Stimulated activated CD8-positive, alpha-beta memory T cell treated with anti-CD3 and anti-CD28 coated beads, Interleukin-12 subunit alpha, Interleukin-12 subunit beta, amount 100 ng/mL, for 4 hours (primary cell): ENCODE measurements at regions not wholly inside any gene's neighbourhood (a gene's known extent, or its start where the extent isn't known, plus 50 kb on each side); places are given as distances from the start of the nearest gene placed in this dataset.
"Not testable (repeated sequence)": the region's sequence is repeated elsewhere in the genome, so short reads cannot be mapped to it uniquely, and the experiment has no call there.

ENCODE experiments used
- DNase-seq: peaks from one replicate; pipeline ENCODE4 v3.0.0-alpha.2; 2020; ENCODE audit warnings: low read depth

DNA sequence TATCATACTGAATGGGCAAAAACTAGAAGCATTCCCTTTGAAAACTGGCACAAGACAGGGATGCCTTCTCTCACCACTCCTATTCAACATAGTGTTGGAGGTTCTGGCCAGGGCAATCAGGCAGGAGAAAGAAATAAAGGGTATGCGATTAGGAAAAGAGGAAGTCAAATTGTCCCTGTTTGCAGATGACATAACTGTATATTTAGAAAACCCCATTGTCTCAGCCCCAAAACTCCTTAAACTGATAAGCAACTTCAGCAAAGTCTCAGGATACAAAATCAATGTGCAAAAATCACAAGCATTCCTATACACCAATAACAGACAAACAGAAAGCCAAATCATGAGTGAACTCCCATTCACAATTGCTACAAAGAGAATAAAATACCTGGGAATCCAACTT is 52.5 kb upstream of the CCDC71L start:
- not testable (repeated sequence) for DNase-seq

DNA sequence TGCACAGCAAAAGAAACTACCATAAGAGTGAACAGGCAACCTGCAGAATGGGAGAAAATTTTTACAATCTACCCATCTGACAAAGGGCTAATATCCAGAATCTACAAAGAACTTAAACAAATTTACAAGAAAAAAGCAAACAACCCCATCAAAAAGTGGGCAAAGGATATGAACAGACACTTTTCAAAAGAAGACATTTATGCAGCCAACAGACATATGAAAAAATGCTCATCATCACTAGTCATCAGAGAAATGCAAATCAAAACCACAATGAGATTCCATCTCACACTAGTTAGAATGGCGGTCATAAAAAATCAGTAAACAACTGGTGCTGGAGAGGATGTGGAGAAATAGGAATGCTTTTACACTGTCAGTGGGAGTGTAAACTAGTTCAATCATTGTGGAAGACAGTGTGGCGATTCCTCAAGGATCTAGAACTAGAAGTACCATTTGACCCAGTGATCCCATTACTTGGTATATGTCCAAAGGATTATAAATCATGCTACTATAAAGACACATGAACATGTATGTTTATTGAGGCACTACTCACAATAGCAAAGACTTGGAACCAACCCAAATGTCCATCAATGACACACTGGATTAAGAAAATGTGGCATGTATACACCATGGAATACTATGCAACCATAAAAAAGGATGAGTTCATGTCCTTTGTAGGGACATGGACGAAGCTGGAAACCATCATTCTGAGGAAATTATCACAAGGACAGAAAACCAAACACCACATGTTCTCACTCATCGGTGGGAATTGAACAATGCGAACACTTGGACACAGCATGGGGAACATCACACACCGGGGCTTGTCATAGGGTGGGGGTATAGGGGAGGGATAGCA is 53.9 kb upstream of the CCDC71L start:
- DNase-seq: not testable (repeated sequence)

DNA sequence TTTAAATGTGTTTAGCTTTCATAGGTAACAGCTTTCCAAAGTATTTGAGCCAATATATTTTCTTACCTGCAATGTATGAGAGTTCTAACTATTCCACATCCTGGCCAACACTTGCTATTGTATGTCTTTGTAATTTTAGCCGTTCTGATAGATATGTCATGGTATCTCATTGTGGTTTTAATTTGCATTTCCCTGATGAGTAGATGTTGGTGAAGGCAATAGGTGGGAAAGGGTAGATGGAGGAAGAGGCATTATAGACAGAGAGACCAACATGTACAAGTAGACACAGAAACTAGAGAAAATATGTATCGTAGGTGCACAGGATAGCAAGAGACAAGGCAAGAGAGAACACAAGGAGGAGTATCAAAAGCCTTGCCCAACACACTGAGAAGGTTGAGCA is 54.8 kb upstream of the CCDC71L start:
- no peak for DNase-seq

DNA sequence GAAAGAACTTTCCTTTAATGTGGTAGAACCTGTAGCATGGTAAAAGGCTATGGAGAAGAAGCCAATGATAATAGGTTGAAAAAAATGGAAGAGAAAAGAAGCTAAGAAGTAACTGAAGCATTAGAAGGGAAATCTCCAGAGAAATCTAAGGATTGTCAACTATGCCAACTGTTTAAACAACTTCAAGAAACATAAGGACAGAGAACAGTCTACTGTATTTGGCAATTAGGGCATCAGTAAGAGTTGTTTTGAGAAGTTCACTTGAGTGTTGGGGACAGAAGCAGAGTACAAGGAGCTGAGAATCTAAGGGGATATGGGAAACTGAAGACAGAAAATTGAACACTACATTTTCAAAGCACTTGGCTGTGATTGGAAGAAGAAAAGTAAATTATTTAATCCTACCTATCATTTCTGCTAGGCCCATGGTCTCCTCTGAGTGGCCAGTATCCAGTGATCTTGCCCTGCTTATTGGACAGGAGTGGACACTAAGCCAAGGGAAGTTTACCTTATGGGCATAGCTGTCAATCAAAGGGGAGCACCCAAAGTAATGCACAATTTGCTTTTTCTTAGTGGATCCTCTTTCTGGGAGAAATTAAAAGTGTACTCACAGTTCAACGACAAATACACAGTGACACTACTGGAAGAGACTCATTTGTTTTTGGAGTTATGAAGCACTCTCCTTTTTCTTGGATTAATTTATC is 56.4 kb upstream of the CCDC71L start:
- DNase-seq: no peak

DNA sequence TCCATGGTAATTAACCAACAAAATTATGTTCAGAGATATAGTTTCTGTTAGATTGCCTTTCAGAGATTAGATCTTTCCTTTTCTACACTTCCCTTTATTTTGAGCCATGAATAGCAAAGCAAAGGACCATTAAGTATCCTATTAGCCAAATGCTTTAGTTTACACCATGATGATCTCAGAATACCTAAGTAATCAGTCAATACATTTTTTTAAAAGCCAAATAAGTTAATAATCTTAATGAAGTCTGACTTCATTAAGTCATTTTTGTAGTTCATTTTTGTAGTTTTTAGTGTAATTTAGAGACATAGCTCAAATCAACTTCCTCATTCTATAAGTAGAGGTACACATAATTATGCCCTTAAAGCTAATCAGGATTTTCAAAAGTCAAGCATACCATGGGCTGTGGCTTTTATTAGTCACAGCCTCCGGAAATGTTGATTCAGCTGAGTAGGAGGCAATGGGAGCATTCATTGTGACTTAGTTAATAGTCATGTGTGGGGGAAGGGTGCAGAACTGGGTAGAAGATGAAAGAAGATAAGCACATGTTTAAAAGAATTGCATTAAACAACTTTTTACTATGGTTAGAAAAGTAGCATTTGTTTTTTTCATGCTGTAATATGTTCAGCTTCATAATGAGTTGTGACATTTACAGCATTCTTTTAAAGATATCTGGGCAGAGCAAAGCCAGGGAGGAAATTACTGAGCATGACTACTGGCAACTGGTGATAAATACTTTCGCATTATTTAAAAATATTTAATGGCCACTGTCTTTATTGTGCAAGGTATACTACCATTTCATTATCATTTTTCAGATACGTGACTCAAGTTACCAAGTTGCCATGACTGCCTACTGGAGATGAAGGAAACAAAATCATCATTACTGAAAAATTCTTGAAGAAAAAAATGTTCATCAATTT is 57.3 kb upstream of the CCDC71L start:
- DNase-seq: peak; percentile 50

DNA sequence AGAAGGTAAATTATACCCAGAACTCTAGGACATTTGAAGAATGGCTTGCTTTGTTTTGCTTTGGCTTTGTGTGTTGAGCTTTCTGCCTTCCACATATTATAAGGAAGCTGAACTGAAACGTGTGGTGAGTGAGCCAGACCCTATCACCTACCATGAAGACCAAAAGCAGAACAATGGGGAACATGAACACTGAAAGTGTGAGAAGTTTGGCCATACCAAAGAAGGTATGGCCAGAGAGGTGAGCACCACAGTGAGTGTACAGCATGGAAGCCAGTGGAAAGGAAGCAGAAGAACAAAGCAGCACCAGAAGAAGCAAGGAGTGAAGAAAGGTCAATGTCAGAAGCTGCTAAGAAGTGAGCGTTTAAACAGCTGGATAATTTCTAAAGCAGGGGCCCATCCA is 59.7 kb upstream of the CCDC71L start:
- no peak for DNase-seq

DNA sequence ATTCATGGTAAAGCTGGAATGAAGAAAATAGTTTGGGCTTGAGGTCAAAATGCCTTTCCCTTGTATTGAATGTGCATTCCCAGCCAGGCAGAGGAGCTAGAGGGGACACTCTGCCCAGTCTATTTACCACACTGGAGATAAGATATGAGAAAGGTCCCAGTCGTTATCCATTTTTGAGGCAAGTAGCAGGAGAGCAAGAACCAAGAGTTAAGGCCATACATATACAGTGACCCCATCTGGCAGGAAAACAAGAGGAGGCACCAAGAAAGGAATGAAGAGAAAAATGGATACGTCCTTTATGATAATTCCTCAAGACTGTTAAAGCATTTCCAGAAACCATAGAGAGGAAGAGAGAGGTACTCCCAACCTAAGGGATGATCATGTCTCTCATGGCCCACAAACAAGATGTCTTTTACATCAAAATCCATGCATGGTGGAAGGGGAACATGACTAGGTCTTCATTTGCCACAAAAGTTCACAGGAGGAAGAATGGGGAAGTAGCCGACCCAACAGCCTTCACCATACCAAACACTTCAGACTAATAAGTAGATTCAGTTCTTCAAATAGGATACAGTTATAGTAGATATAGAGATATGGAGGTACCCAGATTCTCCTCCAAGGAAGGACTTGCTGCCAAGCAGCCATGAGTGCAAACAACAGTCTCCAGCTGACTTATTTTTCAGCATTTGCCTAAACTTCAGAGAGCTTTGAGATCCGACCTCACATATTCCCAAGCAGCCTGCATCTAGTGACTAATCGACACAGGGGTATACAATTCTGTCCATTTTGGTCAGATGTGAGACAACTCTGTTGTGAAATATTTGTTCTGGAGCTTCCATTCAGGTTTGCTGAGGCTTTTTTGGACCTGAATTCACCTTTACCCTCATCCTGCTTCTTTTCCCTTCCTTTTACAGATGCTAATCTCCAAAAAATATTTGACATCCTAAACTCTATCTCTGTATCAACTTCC is 61.1 kb upstream of the CCDC71L start:
- DNase-seq: no peak

DNA sequence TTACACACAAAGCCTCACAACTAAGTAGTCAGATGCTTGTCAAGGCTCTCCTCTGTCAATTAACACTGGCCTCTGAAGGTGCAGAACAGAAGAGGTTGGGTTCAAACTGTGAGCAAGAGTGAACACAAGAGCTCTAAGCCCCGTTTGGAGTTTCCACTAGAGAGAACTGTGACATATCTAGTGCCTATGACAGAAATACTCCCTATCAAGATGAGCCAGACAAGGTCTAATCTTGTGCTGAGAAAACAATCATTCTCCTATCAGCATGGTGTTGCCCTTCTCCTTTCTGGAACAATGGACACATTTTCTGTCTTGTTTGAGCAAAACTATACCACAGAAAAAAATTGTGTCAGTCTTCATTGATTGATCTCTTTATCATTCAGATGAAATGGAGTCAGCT is 62.4 kb upstream of the CCDC71L start:
- no peak for DNase-seq

DNA sequence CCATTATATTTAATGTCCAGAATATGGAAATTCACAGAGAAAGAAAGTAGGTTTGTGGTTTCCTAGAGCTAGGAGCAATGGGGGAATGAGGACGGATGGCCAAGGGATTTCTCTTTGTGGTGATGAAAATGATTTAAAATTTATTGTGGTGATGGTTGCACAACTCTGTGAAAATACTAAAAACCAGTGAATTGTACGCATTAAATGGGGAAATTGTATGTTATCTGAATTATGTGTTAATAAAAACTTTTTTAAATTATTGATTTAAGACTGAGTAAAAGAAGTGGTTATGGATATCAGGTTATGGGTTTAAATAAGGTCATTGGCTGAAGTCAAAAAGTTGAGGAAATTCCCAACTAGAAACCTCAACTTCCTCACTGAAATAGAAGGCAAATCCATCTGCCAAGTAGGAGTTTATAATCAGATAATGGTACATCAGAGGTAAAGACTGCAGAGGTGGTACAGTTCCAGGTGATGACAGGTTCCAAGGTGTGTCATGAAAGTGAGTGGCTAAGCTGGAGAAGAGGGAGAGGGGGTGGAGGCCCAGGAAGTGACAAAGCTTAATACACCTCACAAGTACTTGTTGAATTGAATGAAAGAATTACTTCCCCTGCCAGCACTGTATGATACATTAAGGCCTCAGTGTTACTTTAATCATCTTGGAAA is 68.9 kb upstream of the CCDC71L start:
- no peak for DNase-seq

DNA sequence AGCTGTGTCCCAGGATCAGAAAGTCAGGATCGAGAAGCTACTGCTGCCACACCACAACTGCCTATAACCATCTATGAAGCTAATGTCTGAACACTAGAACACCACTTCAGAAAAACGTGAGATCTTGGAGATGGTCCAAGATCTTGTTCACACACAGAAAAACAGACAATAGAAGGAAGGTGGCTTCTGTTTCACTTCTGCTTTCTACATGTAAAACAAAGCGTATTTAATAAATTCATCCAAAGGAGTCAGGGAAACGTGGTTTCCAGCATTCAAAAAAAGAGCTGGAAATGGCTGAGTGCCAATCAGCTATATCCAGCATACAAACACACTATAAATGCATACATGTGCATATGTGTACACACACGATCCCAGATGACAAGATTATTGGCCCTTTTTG is 70.2 kb upstream of the CCDC71L start:
- DNase-seq: no peak

DNA sequence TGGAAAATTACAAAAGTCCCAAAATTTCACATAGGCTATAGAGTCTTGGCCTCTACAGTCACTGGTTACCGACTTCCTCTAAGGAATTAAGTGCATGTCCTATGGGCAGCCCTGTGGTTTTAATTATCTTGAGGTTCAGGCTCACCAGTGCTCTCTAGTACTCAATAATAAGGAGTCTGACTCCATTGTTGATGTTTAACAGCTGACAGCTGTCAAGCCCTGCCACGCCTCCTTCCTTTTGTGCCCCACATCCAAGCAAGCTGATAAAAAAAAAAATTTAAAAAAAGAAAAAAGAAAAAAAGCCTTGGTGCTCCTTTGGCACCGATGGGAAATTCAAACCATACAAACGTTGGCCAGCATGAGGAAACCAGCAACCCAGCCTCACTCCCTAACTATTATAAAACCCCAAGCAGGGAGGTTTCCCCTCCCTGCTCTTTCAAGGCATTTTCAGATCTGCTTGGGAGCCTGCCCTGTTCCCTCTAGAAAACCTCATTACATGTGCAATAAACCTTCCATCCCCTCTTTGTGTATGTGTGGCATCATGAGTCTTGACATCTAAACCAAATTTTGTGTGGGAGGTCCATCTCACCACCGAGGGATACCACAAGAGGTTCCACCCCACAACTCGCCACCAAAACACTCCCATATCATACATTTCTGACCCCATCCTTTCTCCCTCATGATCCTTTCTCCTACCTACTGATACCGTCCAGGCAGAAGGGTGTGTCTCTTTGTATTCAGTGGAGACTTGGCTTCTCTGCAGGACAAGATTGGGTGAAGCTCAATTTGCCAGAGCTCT is 70.9 kb upstream of the CCDC71L start:
- DNase-seq: no peak

DNA sequence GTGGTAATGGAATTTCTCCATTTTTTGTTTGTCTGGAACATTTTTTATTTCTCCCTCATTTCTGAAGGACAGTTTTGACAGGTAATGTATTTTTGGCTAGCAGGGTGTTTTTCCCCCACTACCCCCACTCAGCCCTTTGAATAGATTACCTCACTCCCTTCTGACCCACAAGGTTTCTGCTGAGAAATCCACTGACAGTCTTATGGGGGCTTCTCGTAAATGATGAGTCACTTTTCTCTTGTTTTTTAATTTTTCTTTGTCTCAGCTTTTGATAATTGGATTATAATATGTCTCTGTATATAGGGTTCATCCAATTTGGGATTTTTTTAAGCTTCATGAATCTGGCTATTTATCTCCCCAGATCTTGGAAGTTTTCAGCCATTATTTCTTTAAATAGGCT is 74.7 kb upstream of the CCDC71L start:
- DNase-seq: no peak

DNA sequence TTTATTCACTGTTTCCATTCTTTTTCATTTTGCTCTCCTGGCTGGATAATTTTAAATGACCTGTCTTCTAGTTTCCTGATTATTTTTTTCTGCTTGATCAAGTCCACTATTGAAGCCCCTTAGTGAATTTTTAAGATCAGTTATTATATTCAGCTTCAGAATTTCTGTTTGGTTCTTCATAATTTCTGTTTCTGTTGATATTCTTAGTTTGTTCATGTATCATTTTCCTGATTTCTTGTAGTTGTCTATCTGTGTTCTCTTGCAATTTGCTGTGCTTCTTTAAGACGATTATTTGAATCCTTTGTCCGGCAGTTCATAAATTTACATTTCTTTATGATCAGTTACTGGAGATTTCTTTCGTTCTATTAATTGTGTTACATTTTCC is 75.2 kb upstream of the CCDC71L start:
- no peak for DNase-seq

DNA sequence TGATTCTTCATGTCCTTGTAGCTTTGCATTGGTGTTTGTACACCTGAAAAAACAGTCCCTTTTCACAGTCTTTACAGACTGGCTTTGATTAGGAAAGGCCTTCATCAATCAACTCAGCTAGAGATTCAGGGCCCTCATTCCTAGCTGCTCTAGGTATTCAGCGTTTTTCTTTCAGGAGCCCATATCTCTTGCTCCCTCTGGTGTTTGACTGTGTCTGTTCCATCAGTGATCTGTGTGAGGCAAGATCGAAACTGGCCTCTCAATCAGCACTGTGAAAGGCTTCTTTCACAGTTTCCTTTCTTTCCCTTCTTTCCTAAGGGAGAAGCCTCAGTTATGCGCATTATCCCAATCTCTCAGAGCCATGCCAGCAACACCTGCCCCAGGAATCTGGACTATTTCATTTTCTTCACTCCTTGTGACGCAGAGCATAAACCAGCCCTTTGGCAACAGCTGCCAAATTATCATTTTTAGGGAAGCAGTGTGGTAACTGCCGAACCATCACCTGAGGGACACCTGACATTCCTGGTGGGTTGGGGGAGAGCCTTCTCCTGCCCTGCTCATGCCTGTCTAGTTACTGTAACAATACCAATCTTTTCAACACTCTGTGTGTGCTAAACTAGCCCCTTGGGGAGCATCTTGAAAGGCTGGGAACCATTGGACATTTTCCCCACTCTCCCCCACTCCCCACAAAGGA is 75.7 kb upstream of the CCDC71L start:
- no peak for DNase-seq

DNA sequence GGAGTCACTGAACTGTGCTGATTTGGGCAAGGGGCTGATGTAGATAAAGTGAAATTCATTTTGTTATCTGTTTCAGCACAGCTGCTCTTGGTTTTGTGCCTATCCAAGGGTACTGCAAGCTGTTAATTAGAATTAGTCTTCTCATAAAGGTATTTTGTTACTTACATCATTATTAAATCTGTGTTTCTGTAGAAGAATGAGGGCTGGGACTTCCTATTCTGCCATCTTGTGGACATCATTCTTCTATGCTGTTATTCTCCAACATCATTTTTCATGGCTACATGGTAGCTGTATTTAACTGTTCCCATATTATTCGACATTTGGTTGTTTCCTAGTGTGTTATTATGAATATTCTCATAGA is 76.2 kb upstream of the CCDC71L start:
- no peak for DNase-seq

DNA sequence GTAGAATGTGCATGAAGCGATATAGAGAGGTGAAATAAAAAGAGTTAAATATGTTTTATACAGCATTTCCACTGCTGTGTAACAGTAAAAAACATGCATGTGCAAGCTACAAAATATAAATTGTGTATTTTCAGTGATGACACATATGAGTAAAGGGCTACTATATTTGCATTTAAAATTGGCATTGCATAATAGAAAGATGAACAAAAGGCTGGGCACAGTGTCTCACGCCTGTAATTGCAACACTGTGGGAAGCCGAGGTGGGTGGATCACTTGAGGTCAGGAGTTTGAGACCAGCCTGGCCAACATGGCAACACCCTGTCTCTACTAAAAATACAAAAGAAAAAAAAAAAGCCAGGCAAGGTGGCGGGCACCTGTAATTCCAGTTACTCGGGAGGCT is 79.8 kb upstream of the CCDC71L start:
- DNase-seq: no peak

DNA sequence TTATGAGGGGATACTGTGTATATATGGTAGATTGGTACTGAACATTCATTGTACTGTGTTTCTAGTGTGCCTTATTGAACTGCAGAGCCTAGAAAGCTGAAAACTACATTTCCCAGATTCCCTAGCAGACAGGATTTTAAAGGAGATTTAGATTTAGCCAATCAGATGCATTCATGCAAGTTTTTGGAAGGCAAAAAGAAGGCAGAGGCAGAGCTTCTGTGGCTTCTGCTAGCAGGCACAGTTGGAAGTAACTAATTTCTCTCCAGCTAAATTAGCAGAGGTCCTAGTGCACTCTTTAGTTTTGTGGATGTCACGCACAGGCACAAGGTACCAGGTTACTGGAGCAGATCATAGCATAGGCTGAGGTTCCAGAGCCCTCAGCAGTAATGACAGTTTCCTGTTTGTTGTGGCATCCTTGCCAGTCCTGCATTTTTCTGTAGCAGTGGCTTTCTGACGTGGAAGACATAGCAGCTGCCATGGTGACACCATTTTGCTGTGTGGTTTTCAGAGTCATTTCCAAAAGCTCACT is 83.7 kb upstream of the CCDC71L start:
- no peak for DNase-seq

DNA sequence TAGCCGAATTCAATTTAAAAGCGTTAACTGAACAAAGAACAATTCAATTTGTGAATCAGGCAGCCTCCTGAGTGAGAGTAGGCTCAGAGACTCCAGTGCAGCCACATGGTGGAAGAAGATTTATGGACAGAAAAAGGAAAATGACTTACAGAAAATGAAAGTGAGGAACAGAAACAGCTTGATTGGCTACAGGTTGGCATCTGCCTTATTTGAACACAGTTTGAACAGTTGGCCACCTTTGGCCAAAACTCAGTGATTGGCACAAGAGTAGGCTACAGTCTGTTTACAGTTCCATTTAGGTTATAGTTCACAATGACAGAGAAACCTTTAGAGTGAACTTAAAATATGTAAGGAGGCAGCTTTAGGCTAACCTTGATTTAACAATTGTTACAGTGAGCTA is 86.3 kb upstream of the CCDC71L start:
- not testable (repeated sequence) for DNase-seq

DNA sequence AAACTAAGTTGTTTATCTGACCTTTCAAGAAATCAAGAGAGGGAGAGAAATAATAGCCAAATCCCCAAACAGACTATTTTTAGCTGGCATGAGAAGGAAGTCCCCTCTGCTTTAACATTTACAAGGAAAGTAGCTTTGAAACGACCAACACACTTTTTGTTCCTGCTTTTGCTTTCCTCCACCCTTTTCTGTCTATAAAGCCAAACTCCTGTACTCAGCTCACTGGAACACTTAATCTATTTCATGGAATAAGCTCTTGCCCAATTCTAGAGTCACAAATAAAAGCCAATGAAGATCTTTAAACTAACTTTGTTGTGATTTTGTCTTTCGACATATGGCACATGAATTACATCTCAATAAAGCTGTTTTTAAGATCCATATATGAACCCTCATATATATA is 86.8 kb upstream of the CCDC71L start:
- DNase-seq: no peak
